Right ventricle myocardium inferior (tissue), 1 donor: ENCODE measurements at regions not wholly inside any gene's neighbourhood (a gene's known extent, or its start where the extent isn't known, plus 50 kb on each side); places are given as distances from the start of the nearest gene placed in this dataset.
"Not testable (repeated sequence)": the region's sequence is repeated elsewhere in the genome, so short reads cannot be mapped to it uniquely, and the experiment has no call there.

Source experiments
- ATAC-seq: fragments of 200-7000 bp; cut with Tn5 transposase; one replicate; pipeline ENCODE4 v1.9.1; 2020; ENCODE audit warnings: mild to moderate bottlenecking, moderate library complexity
- DNase-seq: peaks from one replicate; pipeline ENCODE4 v3.0.0; 2021; ENCODE audit errors: missing footprints
- intact Hi-C: fragments of 100-400 bp; cut with DNase I; formaldehyde crosslinking; loops from one replicate; pipeline ENCODE4 v1.11.0; 2022
- donor health status: DM: no; HTN: yes; CAD: no; lungs with severe emphysema.

GRCh38 chr17:71872843-71873485, 247.9 kb upstream of the SOX9 start:
- no peak for DNase-seq
- intact Hi-C loops, result no loop called here
- ATAC-seq, result no peak

GRCh38 chr17:71874773-71875172, 246.0 kb upstream of the SOX9 start:
- intact Hi-C loops, ATAC-seq, DNase-seq: not testable (repeated sequence)

GRCh38 chr17:71878271-71878670, 242.5 kb upstream of the SOX9 start:
- intact Hi-C loops, result no loop called here

DNA sequence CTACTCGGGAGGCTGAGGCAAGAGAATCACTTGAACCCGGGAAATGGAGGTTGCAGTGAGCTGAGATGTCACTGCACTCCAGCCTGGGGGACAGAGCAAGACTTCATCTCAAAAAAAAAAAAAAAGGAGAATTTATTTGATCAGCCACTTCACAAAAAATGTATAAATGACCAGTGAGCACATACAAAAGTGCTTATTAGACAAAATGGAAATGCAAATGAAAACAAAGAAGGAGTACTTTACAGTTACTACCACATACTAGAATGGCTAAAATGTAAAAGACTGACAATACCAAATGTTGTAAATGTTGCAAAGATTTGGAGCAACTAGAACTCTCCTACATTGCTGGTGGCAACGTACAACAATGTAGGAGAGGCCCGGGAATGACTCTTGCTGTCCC, 241.8 kb upstream of the SOX9 start:
- intact Hi-C loops, result no loop called here
- ATAC-seq (no peak), DNase-seq (no peak)

More at GRCh38 chr17:71878271-71878670, 242.5 kb upstream of the SOX9 start:
- no peak for ATAC-seq
- DNase-seq, result no peak

- intact Hi-C loops, result loop anchor here (10.0 kb wide), 1 partner anchor 234 kb away; no protein-coding TSS in a partner anchor
- ATAC-seq (no peak), DNase-seq (no peak)
Measured at GRCh38 chr17:71881041-71881440, 239.8 kb upstream of the SOX9 start.

GRCh38 chr17:71881581-71881980, 239.2 kb upstream of the SOX9 start:
- intact Hi-C loops, result loop anchor here (10.0 kb wide), 1 partner anchor 233 kb away; no protein-coding TSS in a partner anchor
- DNase-seq, result no peak
- no peak for ATAC-seq

DNA sequence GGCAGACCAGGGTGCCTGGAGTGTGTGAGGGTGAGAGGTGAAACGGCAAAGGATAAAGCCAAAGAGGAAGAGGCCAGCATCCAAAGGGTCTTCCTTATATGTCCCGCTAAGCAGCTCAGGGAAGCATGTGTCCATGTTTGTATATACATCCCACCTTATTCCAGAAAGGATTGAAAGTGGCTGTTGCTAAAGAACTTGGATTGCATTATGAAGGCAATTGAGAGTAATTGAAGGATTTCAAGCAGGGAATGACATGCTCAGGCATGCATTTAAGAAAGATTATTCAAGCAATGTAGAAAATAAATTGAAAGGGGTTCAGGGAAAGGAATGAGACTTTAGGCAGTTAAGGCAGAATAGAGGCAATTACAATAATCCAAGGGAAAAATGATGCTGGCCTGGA, 237.6 kb upstream of the SOX9 start:
- intact Hi-C loops, result loop anchor here (10.0 kb wide), 1 partner anchor 232 kb away; no protein-coding TSS in a partner anchor
- DNase-seq, result no peak
- ATAC-seq, result no peak

DNA sequence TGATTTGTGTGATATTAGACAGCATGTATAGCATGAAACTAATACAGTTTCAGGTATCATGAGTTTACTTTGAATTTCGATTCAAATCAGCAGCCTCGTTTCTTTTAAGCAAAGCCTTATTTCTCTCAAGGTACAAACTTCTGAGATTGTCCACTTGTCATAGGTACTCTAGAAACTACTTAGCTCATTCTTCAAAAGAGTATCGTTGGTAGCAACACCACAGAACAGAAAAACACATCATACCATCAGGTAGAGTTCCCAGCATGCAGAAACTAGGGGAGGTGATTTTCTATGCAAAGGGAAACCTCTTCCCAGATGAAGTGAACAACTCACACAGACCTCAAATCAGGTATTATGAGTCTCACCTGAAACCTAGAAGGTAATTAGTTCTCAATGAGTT, 237.0 kb upstream of the SOX9 start:
- intact Hi-C loops, result loop anchor here (10.0 kb wide), 1 partner anchor 231 kb away; no protein-coding TSS in a partner anchor
- no peak for ATAC-seq

DNA sequence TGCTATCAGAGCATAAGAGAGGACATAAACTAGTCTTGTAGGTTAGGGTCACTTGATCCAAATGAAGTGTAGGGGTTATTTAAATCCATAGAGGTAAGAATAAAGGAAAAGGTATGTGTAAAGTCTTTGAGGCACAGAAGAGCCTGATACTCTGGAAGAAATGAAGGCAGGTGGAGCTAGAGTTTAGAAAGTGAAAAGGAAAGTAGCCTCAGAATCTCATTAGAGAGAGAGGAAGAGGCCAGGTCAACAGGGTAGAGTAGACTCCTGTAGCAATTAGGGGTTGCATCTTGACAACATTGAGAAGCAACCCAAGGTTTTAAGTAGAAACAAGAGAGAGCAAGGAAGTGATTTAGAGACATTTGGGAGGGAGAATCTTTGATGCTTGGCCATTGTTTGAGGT, 235.2 kb upstream of the SOX9 start:
- DNase-seq (no peak), ATAC-seq (no peak)
- intact Hi-C loops, result loop anchor here (10.0 kb wide), 1 partner anchor 229 kb away; no protein-coding TSS in a partner anchor

More for the DNA sequence above, 237.0 kb upstream of the SOX9 start:
- DNase-seq, result no peak

- no peak for ATAC-seq
- intact Hi-C loops, result no loop called here
- no peak for DNase-seq
Measured at GRCh38 chr17:71899317-71899716, 221.5 kb upstream of the SOX9 start.

DNA sequence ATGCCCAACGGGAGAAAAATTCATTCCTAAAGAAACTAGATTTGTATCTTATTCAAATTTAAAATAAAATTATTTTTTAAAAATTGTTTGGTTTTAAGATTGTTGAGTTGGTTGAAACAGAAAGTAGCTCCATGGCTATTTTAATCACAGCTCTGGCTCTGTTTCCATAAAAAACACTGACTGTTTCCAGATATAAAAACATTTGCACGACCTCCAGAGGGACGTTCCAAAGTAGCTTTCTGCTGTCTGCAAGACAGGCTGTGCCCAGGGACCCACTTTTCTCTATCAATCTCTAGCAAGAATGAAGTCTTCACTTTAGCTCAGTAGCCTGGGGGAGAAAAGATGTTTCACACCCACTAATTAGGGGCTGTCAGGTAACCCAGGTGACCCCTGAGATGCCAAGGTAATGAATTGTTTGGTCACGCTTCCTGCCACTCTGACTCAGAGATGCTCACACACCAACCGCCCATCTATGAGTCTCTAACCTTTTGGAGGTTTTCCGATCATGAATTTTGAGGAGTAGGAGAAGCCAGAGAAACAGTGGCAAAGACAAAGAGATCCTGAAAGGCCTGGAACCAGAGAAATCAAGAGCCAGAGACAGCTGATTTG, 220.1 kb upstream of the SOX9 start:
- no peak for ATAC-seq
- intact Hi-C loops, result no loop called here

DNA sequence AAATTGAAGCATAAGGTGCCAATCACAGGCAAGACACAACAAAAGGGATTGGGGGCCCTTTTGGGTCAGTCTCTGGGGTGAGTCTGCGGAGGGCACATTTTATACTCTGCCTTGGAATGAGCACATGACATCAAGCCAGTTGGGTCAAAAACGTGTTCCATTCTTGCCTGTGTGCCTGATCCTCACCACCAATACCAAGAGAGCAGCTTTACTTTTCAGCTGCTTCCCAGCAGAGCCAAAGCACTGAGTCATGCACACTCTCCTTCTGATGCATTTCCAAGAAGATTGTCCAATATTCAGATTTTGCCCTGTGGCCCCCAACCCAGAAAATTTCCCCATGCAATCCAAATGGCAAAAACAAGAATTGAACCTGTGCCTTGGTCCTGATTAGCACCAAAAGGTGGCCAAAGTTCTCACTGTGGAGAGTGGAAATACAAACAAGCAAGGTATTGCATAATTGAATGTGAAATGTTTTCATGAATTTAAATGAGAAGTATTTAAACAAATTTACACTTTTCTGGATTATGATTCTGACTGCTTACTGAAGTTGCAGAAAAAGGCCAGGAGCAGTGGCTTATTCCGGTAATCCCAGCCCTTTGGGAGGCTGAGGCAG, 217.8 kb upstream of the SOX9 start:
- intact Hi-C loops, result no loop called here
- DNase-seq (no peak), ATAC-seq (no peak)

More for the DNA sequence above, 220.1 kb upstream of the SOX9 start:
- DNase-seq, result no peak

GRCh38 chr17:71905376-71906031, 215.3 kb upstream of the SOX9 start:
- ATAC-seq, result no peak
- no peak for DNase-seq
- intact Hi-C loops, result no loop called here

- intact Hi-C loops, result no loop called here
- DNase-seq, result no peak
- no peak for ATAC-seq
Measured at GRCh38 chr17:71909155-71909554, 211.7 kb upstream of the SOX9 start.

DNA sequence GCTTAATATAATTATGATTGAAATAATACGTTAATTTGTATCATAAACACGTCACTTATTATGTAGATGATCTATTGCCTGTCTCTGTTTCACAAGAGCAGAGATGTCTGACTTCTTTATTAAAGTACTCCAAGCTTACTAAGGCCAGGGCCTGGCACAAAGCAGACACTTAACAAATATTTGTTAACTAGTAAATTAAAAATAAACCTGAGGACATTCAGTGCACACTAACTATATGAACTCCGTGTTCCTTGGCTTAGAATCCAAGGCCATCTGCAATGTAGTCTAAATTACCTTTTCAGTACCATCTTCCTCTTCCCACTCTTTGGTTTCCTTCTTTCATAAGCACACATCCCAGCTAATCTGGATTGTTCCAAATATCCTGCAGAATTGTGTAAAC, 210.8 kb upstream of the SOX9 start:
- intact Hi-C loops, result no loop called here
- ATAC-seq (no peak), DNase-seq (no peak)

GRCh38 chr17:71914042-71914441, 206.8 kb upstream of the SOX9 start:
- intact Hi-C loops, result no loop called here
- no peak for ATAC-seq
- DNase-seq, result no peak

GRCh38 chr17:71914812-71915211, 206.0 kb upstream of the SOX9 start:
- ATAC-seq, result no peak
- DNase-seq, result no peak
- intact Hi-C loops, result no loop called here

DNA sequence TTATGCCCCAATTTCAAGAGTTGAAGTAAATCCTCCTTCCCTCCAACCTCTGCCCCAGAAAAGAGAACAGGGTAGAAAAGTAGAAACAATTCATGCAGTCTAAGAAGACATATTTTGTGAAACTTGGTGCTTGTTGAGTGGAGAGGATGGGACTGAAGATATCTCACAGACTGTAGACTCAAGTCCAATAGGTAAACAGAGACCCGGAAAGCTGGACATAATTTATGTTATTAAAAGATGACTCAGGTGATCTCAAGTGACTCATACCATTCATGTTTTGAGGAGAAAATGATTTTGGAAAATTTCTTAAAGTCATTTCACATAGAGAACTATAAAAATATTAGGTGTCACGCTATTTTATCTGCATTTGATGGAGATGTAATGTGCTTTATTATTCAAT, 203.1 kb upstream of the SOX9 start:
- DNase-seq (no peak), ATAC-seq (no peak)
- intact Hi-C loops, result no loop called here

GRCh38 chr17:71919186-71919585, 201.6 kb upstream of the SOX9 start:
- ATAC-seq, result no peak
- intact Hi-C loops, result no loop called here
- DNase-seq, result no peak

- ATAC-seq, result no peak
- no peak for DNase-seq
- intact Hi-C loops, result no loop called here
Measured at GRCh38 chr17:71919896-71920295, 200.9 kb upstream of the SOX9 start.
